CD4-positive, alpha-beta T cell (primary cell): ENCODE measurements at regions not wholly inside any gene's neighbourhood (a gene's known extent, or its start where the extent isn't known, plus 50 kb on each side); places are given as distances from the start of the nearest gene placed in this dataset.

Experiments
- ATAC-seq: fragments of 200-7000 bp; cut with Tn5 transposase; one replicate; pipeline ENCODE4 v1.10.0; 2022; ENCODE audit warnings: mild to moderate bottlenecking; ENCODE audit not compliant: poor library complexity
- CTCF ChIA-PET: fragments of 350-600 bp; sonication (Branson Sonifier 250); formaldehyde crosslinking; loops from one replicate; lab custom pipeline; 2021; ENCODE audit warnings: antibody characterized with exemption, inconsistent platforms; lab: Charles Lee
- POLR2A ChIA-PET: fragments of 350-600 bp; sonication (Branson Sonifier 250); formaldehyde crosslinking; loops from one replicate; lab custom pipeline; 2021; ENCODE audit warnings: antibody characterized with exemption, inconsistent platforms; lab: Charles Lee
- DNase-seq, 14 experiments: peaks; one replicate each; pipeline ENCODE4 v3.0.0-alpha.2; 2013 to 2020; ENCODE audit warnings: mixed read lengths in 2 of 14
- H3K27ac ChIP-seq, 2 donors: one replicate each; pipeline versions ENCODE4 v1.5.1 to v1.7.0; 2013; ENCODE audit warnings: low read length in 2 of 2, low read depth in 1 of 2, mild to moderate bottlenecking in 1 of 2
- H3K27me3 ChIP-seq, 2 experiments: 1 replicate in 1 of 2; 2 replicates in 1 of 2; pipeline versions ENCODE4 v1.6.1 to v1.7.0; 2013; ENCODE audit warnings: low read length in 2 of 2, control low read depth in 1 of 2, mild to moderate bottlenecking in 1 of 2, moderate library complexity in 1 of 2; ENCODE audit not compliant: insufficient read depth in 2 of 2, control insufficient read depth in 1 of 2
- H3K36me3 ChIP-seq: one replicate; pipeline ENCODE4 v1.6.1; 2013; ENCODE audit warnings: low read length, control low read depth; ENCODE audit not compliant: insufficient read depth
- H3K4me1 ChIP-seq: one replicate; pipeline ENCODE4 v1.6.1; 2013; ENCODE audit warnings: low read length, control low read depth; ENCODE audit not compliant: insufficient read depth
- H3K4me3 ChIP-seq: one replicate; pipeline ENCODE4 v1.5.1; 2013; ENCODE audit warnings: mild to moderate bottlenecking, low read length, moderate library complexity
- H3K9me3 ChIP-seq, 2 experiments: 1 replicate in 1 of 2; 2 replicates in 1 of 2; pipeline versions ENCODE4 v1.6.1 to v1.7.0; 2013; ENCODE audit warnings: low read length in 2 of 2, mild to moderate bottlenecking in 2 of 2, control low read depth in 1 of 2, moderate library complexity in 1 of 2; ENCODE audit not compliant: control insufficient read depth in 1 of 2, insufficient read depth in 1 of 2
- H3K27ac Mint-ChIP-seq: one replicate; pipeline ENCODE4 v1.8.0; 2020; ENCODE audit warnings: mixed read lengths
- H3K27me3 Mint-ChIP-seq: one replicate; pipeline ENCODE4 v1.8.0; 2021; ENCODE audit warnings: mixed read lengths
- H3K36me3 Mint-ChIP-seq: one replicate; pipeline ENCODE4 v1.8.0; 2021; ENCODE audit warnings: low read depth, mixed read lengths
- H3K4me1 Mint-ChIP-seq: one replicate; pipeline ENCODE4 v1.8.0; 2021; ENCODE audit warnings: low read depth, mixed read lengths
- H3K4me3 Mint-ChIP-seq: one replicate; pipeline ENCODE4 v1.8.0; 2020; ENCODE audit warnings: mild to moderate bottlenecking, mixed read lengths
- H3K9me3 Mint-ChIP-seq: one replicate; pipeline ENCODE4 v1.8.0; 2020; ENCODE audit warnings: mixed read lengths
- intact Hi-C, 2 experiments: fragments of 100-400 bp; cut with DNase I in 1 of 2; cut with micrococcal nuclease in 1 of 2; formaldehyde crosslinking; loops; one replicate each; pipeline versions ENCODE4 v1.15.1 to v1.9.0; 2023 to 2025; cut with DNase I, micrococcal nuclease
- TF ChIP-seq, protein P1 (sequence below): fragments of 200-600 bp; IDR thresholded peaks from one replicate; pipeline ENCODE4 v1.8.0; 2022; ENCODE audit warnings: antibody characterized with exemption, mild to moderate bottlenecking

DNA sequence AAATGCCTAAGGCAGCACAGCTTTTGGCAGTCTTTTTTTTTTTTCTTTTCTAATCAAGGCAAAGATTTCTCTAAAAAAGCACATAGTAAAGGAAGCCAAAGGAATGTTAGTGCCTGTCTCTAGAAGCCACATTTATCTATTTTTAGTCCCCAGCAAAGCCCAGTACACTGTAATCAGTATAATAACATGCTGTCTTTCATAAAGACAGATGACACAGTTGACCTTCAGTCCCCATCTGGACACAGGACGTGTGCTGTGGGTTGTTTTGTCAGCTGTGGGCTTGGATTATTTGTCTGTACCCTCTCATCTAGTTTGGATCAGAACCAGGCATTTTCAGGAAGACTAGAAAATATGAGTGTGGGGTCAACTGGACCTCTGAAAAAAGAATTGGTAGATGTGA lies 110.4 kb upstream of the CTNNB1 start:
- POLR2A ChIA-PET = no interaction called here
- H3K27me3 ChIP-seq = no peaks in the 10 kb centered on the region
- H3K27me3 Mint-ChIP-seq = peaks cover 9% of the 10 kb centered on the region
- H3K27ac ChIP-seq = no peak overlapping the region
- TF ChIP-seq, protein P1, sequence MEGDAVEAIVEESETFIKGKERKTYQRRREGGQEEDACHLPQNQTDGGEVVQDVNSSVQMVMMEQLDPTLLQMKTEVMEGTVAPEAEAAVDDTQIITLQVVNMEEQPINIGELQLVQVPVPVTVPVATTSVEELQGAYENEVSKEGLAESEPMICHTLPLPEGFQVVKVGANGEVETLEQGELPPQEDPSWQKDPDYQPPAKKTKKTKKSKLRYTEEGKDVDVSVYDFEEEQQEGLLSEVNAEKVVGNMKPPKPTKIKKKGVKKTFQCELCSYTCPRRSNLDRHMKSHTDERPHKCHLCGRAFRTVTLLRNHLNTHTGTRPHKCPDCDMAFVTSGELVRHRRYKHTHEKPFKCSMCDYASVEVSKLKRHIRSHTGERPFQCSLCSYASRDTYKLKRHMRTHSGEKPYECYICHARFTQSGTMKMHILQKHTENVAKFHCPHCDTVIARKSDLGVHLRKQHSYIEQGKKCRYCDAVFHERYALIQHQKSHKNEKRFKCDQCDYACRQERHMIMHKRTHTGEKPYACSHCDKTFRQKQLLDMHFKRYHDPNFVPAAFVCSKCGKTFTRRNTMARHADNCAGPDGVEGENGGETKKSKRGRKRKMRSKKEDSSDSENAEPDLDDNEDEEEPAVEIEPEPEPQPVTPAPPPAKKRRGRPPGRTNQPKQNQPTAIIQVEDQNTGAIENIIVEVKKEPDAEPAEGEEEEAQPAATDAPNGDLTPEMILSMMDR = no peak
- no peak overlapping the region for H3K27ac Mint-ChIP-seq
- H3K9me3 ChIP-seq = no peaks in the 10 kb centered on the region
- H3K9me3 Mint-ChIP-seq = no peaks in the 10 kb centered on the region
- no peak overlapping the region for H3K4me3 ChIP-seq
- intact Hi-C loops = no loop called here
- no peaks in the 10 kb centered on the region for H3K36me3 Mint-ChIP-seq
- no peaks in the 10 kb centered on the region for H3K36me3 ChIP-seq
- DNase-seq (no peak), ATAC-seq (no peak)
- no peak overlapping the region for H3K4me3 Mint-ChIP-seq
- no peaks in the 10 kb centered on the region for H3K4me1 Mint-ChIP-seq
- CTCF ChIA-PET = no interaction called here
- H3K4me1 ChIP-seq = no peaks in the 10 kb centered on the region

DNA sequence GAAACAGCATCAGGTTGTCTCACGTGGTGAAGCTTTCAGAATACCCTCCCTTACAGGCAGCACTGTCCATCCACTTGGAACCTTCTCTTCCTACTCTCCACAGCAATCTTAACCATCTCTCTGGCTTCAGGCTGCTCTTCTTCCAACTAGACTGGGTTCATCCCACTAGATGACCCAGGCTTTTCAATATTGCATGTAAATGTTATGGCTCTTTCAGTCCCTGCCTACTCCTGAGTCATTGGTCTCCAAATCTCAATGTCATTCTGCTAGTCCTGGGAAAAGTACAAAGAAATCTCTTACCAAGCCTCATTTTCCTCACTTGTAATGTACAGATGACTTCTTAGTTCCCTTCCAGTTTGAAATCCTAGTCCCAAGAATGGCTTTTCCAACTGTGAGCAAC lies 109.7 kb upstream of the CTNNB1 start:
- H3K27ac ChIP-seq = no peak overlapping the region
- no peak overlapping the region for H3K4me3 ChIP-seq
- H3K4me1 Mint-ChIP-seq = no peaks in the 10 kb centered on the region
- DNase-seq = no peak
- intact Hi-C loops = no loop called here
- no peaks in the 10 kb centered on the region for H3K9me3 ChIP-seq
- H3K4me3 Mint-ChIP-seq = no peak overlapping the region
- TF ChIP-seq, protein P1 = no peak
- ChIA-PET CTCF (no interaction called here), POLR2A (no interaction called here)
- H3K27me3 Mint-ChIP-seq = peaks cover 9% of the 10 kb centered on the region
- H3K36me3 Mint-ChIP-seq = no peaks in the 10 kb centered on the region
- no peaks in the 10 kb centered on the region for H3K4me1 ChIP-seq
- H3K9me3 Mint-ChIP-seq = no peaks in the 10 kb centered on the region
- H3K36me3 ChIP-seq = no peaks in the 10 kb centered on the region
- no peaks in the 10 kb centered on the region for H3K27me3 ChIP-seq
- no peak overlapping the region for H3K27ac Mint-ChIP-seq
- ATAC-seq = no peak

DNA sequence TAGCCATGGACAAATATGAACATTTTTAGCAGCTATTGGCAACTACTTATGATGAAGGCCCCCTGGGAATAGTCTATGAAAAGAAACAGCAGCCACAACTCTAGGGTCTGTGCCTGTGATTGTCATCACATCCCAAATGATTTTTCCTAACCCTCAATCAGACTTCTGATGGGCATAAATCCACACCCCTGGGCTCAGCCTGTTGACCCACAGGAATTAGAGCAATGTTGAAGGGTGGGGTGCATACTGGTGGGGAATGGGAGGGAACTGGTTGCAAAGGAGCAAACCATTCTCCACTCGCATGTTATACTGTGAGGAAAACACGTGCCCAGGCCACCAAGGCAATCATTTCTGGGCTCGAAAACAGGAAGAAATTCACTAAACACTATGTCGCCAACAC lies 106.5 kb upstream of the CTNNB1 start:
- H3K4me1 Mint-ChIP-seq = no peaks in the 10 kb centered on the region
- H3K27me3 Mint-ChIP-seq = no peaks in the 10 kb centered on the region
- H3K4me3 Mint-ChIP-seq = no peak overlapping the region
- intact Hi-C loops = no loop called here
- DNase-seq (no peak), ATAC-seq (no peak)
- H3K27me3 ChIP-seq = no peaks in the 10 kb centered on the region
- ChIA-PET CTCF (no interaction called here), POLR2A (no interaction called here)
- no peaks in the 10 kb centered on the region for H3K9me3 ChIP-seq
- H3K27ac Mint-ChIP-seq = no peak overlapping the region
- no peaks in the 10 kb centered on the region for H3K36me3 Mint-ChIP-seq
- no peak overlapping the region for H3K27ac ChIP-seq
- no peaks in the 10 kb centered on the region for H3K9me3 Mint-ChIP-seq
- H3K4me3 ChIP-seq = no peak overlapping the region
- no peaks in the 10 kb centered on the region for H3K36me3 ChIP-seq
- H3K4me1 ChIP-seq = no peaks in the 10 kb centered on the region
- TF ChIP-seq, protein P1 = no peak
